ENCODE measurements at regions not wholly inside any gene's neighbourhood (a gene's known extent, or its start where the extent isn't known, plus 50 kb on each side); places are given as distances from the start of the nearest gene placed in this dataset.

DNA sequence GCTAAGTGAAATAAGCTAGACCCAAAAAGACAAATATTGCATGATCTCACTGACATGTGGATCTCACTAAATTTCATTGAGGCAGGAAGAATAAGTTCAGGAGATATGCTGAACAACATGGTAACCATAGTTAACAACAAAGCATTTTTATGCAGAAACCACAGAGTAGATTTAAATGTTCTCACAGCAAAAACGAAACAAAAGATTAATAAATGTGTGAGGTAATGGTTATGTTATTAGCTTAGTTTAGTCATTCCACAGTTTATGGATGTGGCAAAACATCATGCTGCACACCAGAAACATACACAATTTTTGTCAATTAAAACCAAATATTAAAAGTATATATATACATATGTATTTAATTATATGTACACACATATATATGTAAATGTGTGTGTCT lies 765.8 kb downstream of the SLITRK5 start:
- H3K36me3 ChIP-seq (ENCODE audit: insufficient read depth): peaks cover 10% of the 10 kb centered on the region; the same call in 1 of the 2 replicates
- H3K4me3 Mint-ChIP-seq: no peak overlapping the region
- H4K20me1 ChIP-seq (replicated peaks; ENCODE audit: insufficient read depth): no peaks in the 10 kb centered on the region
- TF ChIP-seq, protein P1, sequence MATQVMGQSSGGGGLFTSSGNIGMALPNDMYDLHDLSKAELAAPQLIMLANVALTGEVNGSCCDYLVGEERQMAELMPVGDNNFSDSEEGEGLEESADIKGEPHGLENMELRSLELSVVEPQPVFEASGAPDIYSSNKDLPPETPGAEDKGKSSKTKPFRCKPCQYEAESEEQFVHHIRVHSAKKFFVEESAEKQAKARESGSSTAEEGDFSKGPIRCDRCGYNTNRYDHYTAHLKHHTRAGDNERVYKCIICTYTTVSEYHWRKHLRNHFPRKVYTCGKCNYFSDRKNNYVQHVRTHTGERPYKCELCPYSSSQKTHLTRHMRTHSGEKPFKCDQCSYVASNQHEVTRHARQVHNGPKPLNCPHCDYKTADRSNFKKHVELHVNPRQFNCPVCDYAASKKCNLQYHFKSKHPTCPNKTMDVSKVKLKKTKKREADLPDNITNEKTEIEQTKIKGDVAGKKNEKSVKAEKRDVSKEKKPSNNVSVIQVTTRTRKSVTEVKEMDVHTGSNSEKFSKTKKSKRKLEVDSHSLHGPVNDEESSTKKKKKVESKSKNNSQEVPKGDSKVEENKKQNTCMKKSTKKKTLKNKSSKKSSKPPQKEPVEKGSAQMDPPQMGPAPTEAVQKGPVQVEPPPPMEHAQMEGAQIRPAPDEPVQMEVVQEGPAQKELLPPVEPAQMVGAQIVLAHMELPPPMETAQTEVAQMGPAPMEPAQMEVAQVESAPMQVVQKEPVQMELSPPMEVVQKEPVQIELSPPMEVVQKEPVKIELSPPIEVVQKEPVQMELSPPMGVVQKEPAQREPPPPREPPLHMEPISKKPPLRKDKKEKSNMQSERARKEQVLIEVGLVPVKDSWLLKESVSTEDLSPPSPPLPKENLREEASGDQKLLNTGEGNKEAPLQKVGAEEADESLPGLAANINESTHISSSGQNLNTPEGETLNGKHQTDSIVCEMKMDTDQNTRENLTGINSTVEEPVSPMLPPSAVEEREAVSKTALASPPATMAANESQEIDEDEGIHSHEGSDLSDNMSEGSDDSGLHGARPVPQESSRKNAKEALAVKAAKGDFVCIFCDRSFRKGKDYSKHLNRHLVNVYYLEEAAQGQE (IDR thresholded peaks at IDR 0.05; ENCODE audit: unreplicated experiment): no peak
- TF ChIP-seq CREB1 (CRISPR knock-in tag; IDR thresholded peaks at IDR 0.05; ENCODE audit: low read depth) (no peak), STAT1 (IDR thresholded peaks at IDR 0.05; ENCODE audit: unreplicated experiment) (no peak)
- H3K27me3 Mint-ChIP-seq (ENCODE audit: insufficient read depth, low read depth, poor library complexity): no peaks in the 10 kb centered on the region
- no peaks in the 10 kb centered on the region for H3K9me2 ChIP-seq (ENCODE audit: insufficient read depth)
- H3K4me3 ChIP-seq: no peak overlapping the region
- no peak for DNase-seq (ENCODE audit: low spot score)
- no peaks in the 10 kb centered on the region for H3K79me2 ChIP-seq (replicated peaks; ENCODE audit: insufficient read depth)
- no peaks in the 10 kb centered on the region for H3K4me1 ChIP-seq (ENCODE audit: insufficient read depth)
- no peak for ATAC-seq
- peaks cover 20% of the 10 kb centered on the region for H3K9me3 Mint-ChIP-seq
- H2AFZ ChIP-seq: no peak overlapping the region
- no peaks in the 10 kb centered on the region for H3K4me1 Mint-ChIP-seq
- no peaks in the 10 kb centered on the region for H3F3A ChIP-seq (replicated peaks; ENCODE audit: low read depth)
- peaks cover 18% of the 10 kb centered on the region; the same call in 2 of the 3 replicates for H3K36me3 Mint-ChIP-seq (ENCODE audit: low read depth)
- no peak overlapping the region for H3K27ac ChIP-seq (ENCODE audit: low read depth)
- H3K27ac Mint-ChIP-seq: no peak overlapping the region
- no peaks in the 10 kb centered on the region for H3K27me3 ChIP-seq (ENCODE audit: insufficient read depth)
- no peak overlapping the region for H3K4me2 ChIP-seq

DNA sequence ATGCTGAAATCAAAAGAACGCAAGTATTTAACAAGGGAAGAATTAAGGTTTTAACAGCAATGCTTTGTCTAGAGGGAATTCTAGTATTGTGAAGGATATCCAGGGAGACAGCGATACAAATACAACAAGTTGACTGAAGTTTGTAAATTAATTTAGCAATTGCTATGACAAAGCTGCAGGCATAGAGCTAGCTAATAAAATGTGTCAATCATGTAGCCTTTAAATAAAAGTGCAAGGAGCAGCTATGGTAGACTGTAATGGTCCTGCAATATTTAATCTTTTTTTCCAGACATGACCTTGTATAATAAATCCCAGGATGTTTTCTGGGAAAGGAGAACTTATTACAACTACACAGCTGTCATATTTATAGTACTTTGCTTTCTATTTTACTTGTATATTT lies 779.3 kb downstream of the SLITRK5 start:
- Histone ChIP-seq H3F3A (replicated peaks; ENCODE audit: low read depth) (no peaks in the 10 kb centered on the region), H4K20me1 (replicated peaks; ENCODE audit: insufficient read depth) (no peaks in the 10 kb centered on the region), H3K36me3 (ENCODE audit: insufficient read depth) (no peaks in the 10 kb centered on the region), H3K4me3 (no peak overlapping the region), H2AFZ (no peak overlapping the region), H3K27me3 (ENCODE audit: insufficient read depth) (no peaks in the 10 kb centered on the region), H3K9me2 (ENCODE audit: insufficient read depth) (0 out of 2 replicates have a peak, but pooled peaks cover 6% of the 10 kb centered on the region), H3K27ac (ENCODE audit: low read depth) (no peak overlapping the region), H3K79me2 (replicated peaks; ENCODE audit: insufficient read depth) (no peaks in the 10 kb centered on the region), H3K4me1 (ENCODE audit: insufficient read depth) (no peaks in the 10 kb centered on the region), H3K4me2 (no peak overlapping the region)
- Mint-ChIP-seq H3K27ac (no peak overlapping the region), H3K4me1 (0 out of 3 replicates have a peak, but pooled peaks cover 2% of the 10 kb centered on the region), H3K9me3 (peaks cover 12% of the 10 kb centered on the region), H3K27me3 (ENCODE audit: insufficient read depth, low read depth, poor library complexity) (no peaks in the 10 kb centered on the region), H3K4me3 (no peak overlapping the region), H3K36me3 (ENCODE audit: low read depth) (peaks cover 12% of the 10 kb centered on the region; the same call in 2 of the 3 replicates)
- ATAC-seq (no peak), DNase-seq (ENCODE audit: low spot score) (no peak)
- TF ChIP-seq POLR2AphosphoS5 (IDR thresholded peaks at IDR 0.05; ENCODE audit: low read depth): no peak
- no peak for TF ChIP-seq EZH2 (IDR thresholded peaks at IDR 0.05; ENCODE audit: low read depth, unreplicated experiment)
- TF ChIP-seq, protein P2, sequence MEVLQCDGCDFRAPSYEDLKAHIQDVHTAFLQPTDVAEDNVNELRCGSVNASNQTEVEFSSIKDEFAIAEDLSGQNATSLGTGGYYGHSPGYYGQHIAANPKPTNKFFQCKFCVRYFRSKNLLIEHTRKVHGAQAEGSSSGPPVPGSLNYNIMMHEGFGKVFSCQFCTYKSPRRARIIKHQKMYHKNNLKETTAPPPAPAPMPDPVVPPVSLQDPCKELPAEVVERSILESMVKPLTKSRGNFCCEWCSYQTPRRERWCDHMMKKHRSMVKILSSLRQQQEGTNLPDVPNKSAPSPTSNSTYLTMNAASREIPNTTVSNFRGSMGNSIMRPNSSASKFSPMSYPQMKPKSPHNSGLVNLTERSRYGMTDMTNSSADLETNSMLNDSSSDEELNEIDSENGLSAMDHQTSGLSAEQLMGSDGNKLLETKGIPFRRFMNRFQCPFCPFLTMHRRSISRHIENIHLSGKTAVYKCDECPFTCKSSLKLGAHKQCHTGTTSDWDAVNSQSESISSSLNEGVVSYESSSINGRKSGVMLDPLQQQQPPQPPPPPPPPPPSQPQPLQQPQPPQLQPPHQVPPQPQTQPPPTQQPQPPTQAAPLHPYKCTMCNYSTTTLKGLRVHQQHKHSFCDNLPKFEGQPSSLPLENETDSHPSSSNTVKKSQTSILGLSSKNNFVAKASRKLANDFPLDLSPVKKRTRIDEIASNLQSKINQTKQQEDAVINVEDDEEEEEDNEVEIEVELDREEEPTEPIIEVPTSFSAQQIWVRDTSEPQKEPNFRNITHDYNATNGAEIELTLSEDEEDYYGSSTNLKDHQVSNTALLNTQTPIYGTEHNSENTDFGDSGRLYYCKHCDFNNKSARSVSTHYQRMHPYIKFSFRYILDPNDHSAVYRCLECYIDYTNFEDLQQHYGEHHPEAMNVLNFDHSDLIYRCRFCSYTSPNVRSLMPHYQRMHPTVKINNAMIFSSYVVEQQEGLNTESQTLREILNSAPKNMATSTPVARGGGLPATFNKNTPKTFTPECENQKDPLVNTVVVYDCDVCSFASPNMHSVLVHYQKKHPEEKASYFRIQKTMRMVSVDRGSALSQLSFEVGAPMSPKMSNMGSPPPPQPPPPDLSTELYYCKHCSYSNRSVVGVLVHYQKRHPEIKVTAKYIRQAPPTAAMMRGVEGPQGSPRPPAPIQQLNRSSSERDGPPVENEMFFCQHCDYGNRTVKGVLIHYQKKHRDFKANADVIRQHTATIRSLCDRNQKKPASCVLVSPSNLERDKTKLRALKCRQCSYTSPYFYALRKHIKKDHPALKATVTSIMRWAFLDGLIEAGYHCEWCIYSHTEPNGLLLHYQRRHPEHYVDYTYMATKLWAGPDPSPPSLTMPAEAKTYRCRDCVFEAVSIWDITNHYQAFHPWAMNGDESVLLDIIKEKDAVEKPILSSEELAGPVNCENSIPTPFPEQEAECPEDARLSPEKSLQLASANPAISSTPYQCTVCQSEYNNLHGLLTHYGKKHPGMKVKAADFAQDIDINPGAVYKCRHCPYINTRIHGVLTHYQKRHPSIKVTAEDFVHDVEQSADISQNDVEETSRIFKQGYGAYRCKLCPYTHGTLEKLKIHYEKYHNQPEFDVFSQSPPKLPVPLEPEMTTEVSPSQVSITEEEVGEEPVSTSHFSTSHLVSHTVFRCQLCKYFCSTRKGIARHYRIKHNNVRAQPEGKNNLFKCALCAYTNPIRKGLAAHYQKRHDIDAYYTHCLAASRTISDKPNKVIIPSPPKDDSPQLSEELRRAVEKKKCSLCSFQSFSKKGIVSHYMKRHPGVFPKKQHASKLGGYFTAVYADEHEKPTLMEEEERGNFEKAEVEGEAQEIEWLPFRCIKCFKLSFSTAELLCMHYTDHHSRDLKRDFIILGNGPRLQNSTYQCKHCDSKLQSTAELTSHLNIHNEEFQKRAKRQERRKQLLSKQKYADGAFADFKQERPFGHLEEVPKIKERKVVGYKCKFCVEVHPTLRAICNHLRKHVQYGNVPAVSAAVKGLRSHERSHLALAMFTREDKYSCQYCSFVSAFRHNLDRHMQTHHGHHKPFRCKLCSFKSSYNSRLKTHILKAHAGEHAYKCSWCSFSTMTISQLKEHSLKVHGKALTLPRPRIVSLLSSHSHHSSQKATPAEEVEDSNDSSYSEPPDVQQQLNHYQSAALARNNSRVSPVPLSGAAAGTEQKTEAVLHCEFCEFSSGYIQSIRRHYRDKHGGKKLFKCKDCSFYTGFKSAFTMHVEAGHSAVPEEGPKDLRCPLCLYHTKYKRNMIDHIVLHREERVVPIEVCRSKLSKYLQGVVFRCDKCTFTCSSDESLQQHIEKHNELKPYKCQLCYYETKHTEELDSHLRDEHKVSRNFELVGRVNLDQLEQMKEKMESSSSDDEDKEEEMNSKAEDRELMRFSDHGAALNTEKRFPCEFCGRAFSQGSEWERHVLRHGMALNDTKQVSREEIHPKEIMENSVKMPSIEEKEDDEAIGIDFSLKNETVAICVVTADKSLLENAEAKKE (CRISPR knock-in tag; IDR thresholded peaks at IDR 0.05): no peak
- TF ChIP-seq, protein P3, sequence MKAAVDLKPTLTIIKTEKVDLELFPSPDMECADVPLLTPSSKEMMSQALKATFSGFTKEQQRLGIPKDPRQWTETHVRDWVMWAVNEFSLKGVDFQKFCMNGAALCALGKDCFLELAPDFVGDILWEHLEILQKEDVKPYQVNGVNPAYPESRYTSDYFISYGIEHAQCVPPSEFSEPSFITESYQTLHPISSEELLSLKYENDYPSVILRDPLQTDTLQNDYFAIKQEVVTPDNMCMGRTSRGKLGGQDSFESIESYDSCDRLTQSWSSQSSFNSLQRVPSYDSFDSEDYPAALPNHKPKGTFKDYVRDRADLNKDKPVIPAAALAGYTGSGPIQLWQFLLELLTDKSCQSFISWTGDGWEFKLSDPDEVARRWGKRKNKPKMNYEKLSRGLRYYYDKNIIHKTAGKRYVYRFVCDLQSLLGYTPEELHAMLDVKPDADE (IDR thresholded peaks at IDR 0.05): no peak
- TF ChIP-seq EZH2phosphoT487 (IDR thresholded peaks at IDR 0.05; ENCODE audit: unreplicated experiment): no peak
- TF ChIP-seq JUNB (IDR thresholded peaks at IDR 0.05; ENCODE audit: unreplicated experiment): no peak
- no peak for TF ChIP-seq ZNF114 (CRISPR knock-in tag; IDR thresholded peaks at IDR 0.05)

All from GM23338 (cell line).